ENCODE measurements at regions not wholly inside any gene's neighbourhood (a gene's known extent, or its start where the extent isn't known, plus 50 kb on each side); places are given as distances from the start of the nearest gene placed in this dataset.

DNA sequence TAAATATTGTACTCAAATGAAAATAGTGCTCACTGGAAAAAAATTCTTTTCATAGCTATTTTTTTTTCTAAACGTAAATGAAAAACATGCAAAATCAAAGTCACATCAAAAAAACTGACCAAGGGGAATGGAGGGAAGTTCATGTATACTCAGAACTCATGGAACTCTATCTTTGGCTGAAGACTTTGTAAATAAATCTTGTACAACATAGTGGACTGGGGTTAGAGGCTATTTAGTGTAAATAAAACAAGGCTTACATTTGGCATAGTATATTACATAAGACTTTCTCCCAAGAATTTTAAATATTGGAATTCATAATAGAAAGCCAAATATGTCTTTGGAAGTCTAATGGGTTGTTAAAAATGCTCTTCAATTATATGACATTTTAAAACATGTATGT is 59.8 kb upstream of the PDE5A start:
- intact Hi-C loops (cut with DNase I, micrococcal nuclease) = no loop called here
- DNase-seq (no peak), ATAC-seq (no peak)

DNA sequence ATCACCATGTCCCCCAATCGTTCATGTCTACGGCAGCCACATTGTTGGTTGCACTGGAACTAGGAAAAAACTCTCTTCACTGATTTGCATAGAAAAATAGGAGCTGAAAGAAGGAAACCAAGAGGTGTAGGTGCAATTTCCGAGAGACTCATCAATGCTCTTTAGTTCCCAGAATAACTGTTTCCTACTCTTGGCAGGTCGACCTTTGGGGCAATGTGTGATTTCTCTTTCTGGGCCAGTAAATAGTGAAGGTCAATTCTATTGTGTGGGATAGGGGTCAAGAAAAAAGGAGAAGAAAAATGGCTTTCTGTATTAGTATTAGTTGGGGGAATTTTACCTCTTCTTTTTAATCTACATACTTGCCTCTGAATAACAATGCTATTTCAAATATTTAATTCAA is 55.9 kb upstream of the PDE5A start:
- ATAC-seq = no peak
- intact Hi-C loops (cut with DNase I, micrococcal nuclease) = no loop called here
- no peak for DNase-seq

DNA sequence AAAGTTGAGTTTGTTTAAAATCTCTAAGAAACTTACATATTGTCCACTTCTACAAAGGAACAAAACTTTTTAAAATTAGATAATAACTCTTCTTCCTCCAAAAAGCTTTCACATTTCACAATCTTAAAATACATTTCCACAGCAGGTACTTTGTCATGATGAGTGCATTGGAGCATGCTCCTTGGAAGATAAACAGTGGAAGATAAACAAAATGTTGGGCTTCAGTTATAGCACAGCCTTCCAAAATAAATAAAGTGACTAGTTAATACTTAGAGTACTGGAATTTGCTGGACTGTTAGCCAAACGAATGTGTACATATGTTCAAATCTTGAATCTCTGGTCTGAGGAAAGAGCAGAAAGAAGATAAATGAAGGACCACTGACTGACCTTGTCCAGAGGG is 54.9 kb upstream of the PDE5A start:
- no peak for ATAC-seq
- intact Hi-C loops (cut with DNase I, micrococcal nuclease) = no loop called here
- no peak for DNase-seq

DNA sequence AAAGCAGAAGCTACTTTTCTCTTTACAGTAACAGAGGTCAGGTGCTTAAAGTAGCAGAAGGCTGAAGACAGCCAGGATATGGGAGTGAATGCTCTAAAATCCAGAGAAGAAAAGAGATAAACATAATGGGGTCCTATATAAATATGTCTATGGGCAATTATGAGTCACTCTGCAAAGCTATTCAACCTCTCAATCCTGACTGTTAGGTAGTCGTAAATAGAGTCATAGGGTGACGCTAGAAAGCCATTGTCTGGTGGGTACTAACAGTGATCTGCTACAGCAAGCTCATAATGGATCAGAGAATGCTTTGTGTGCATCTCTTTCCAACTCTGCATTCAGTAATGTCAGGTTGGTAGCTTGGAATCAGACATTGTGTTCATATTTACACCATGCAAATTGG is 53.5 kb upstream of the PDE5A start:
- intact Hi-C loops (cut with DNase I, micrococcal nuclease) = no loop called here
- DNase-seq (no peak), ATAC-seq (no peak)

DNA sequence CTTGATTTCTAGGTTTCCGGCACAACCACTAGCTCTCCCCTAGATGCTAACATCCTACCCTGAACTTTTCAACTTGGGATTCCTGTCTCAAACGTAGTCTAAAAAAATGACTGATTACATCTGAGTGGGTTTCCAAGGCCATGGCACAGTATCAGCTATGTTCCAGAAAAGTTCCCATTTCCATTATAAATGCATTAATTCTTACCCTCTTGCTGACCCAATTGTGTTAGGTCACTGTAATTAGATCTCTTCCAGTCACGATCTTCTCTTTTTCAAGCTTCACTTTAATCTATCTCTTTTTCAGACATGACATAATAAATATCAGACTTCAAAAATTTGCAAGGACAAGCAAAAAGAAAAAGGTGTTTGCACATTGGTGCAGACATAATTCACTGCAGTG is 50.6 kb upstream of the PDE5A start:
- intact Hi-C loops (cut with DNase I, micrococcal nuclease) = no loop called here
- ATAC-seq = no peak
- no peak for DNase-seq

DNA sequence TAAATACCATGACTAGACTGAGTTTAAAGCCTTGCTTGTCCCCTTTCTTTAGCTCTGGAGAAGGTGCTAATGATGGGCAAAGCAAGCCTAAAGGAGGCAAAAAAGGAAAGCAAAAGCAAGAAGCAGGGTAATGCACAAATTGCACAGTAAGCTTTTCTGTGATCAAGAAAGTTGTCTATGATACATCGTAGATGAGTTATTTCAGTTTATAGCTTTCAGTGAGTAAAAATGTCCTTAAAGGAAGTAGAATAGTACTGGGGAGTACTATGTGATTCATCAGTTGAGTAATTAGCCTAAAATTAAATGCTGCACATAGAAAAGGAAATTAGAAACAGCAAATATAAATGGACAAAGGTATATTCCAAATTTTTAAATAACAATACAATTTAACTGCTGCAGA is 50.2 kb upstream of the PDE5A start:
- no peak for DNase-seq
- intact Hi-C loops (cut with DNase I, micrococcal nuclease) = no loop called here
- no peak for ATAC-seq

All from left colon (tissue), 2 donors.